HEK293 (cell line): ENCODE measurements at regions not wholly inside any gene's neighbourhood (a gene's known extent, or its start where the extent isn't known, plus 50 kb on each side); places are given as distances from the start of the nearest gene placed in this dataset.

Experiments used
- CTCF ChIA-PET: fragments of 350-600 bp; formaldehyde crosslinking; extraction: SDS; loops from one replicate; lab custom pipeline; 2021; ENCODE audit warnings: antibody characterized with exemption; lab: Yijun Ruan, JAX
- POLR2A ChIA-PET: fragments of 300-600 bp; formaldehyde crosslinking; extraction: SDS; loops from one replicate; lab custom pipeline; 2020; ENCODE audit warnings: antibody characterized with exemption, inconsistent platforms; lab: Yijun Ruan, JAX
- H3K27ac ChIP-seq: fragments of 200-500 bp; sonication (Bioruptor generic); 2 replicates; pipeline ENCODE4 v1.5.1; 2014; ENCODE audit warnings: low read depth, low read length, control low read depth, inconsistent platforms; ENCODE audit errors: extremely low read depth
- H3K36me3 ChIP-seq, 2 experiments: fragments of 200-500 bp in 1 of 2; sonication (Bioruptor generic) in 1 of 2; 1 replicate in 1 of 2; 2 replicates in 1 of 2; pipeline ENCODE4 v1.5.1; 2014 to 2017; ENCODE audit warnings: inconsistent platforms in 2 of 2, low read length in 2 of 2; ENCODE audit not compliant: control insufficient read depth in 2 of 2, insufficient read depth in 1 of 2
- H3K4me1 ChIP-seq: fragments of 200-500 bp; sonication (Bioruptor generic); 2 replicates; pipeline ENCODE4 v1.5.1; 2014; ENCODE audit warnings: mild to moderate bottlenecking, low read length, inconsistent platforms; ENCODE audit not compliant: control insufficient read depth, insufficient read depth
- H3K4me3 ChIP-seq: 2 replicates; pipeline ENCODE4 v1.5.1; 2011; ENCODE audit warnings: low read depth, mild to moderate bottlenecking, control low read depth, low read length, moderate library complexity
- H3K9me3 ChIP-seq: fragments of 200-500 bp; sonication (Bioruptor generic); 2 replicates; pipeline ENCODE4 v1.5.1; 2014; ENCODE audit warnings: low read depth, low read length, inconsistent platforms; ENCODE audit not compliant: control insufficient read depth, insufficient read depth
- ELK4 ChIP-seq: IDR thresholded peaks from 2 replicates; pipeline ENCODE4 v1.6.1; 2011; ENCODE audit warnings: mild to moderate bottlenecking, low read depth, low read length, borderline replicate concordance
- IKZF3 ChIP-seq: fragments of 450-650 bp; IDR thresholded peaks from 2 replicates; pipeline ENCODE4 v1.5.0; 2018; ENCODE audit warnings: missing biosample characterization, mild to moderate bottlenecking, missing genetic modification characterization, moderate library complexity
- KLF9 ChIP-seq: fragments of 450-650 bp; formaldehyde crosslinking; IDR thresholded peaks from 2 replicates; pipeline ENCODE4 v1.5.1; 2016; ENCODE audit warnings: missing biosample characterization, missing genetic modification characterization, low read depth
- MZF1 ChIP-seq: fragments of 450-650 bp; formaldehyde crosslinking; IDR thresholded peaks from 2 replicates; pipeline ENCODE4 v1.5.1; 2017; ENCODE audit warnings: missing biosample characterization, missing genetic modification characterization, borderline replicate concordance
- RBAK ChIP-seq: fragments of 450-650 bp; formaldehyde crosslinking; IDR thresholded peaks from 2 replicates; pipeline ENCODE4 v1.5.1; 2016; ENCODE audit warnings: missing biosample characterization, missing genetic modification characterization
- SP3 ChIP-seq: fragments of 450-650 bp; formaldehyde crosslinking; IDR thresholded peaks from 2 replicates; pipeline ENCODE4 v1.5.1; 2016; ENCODE audit warnings: missing biosample characterization, missing genetic modification characterization
- SP7 ChIP-seq: fragments of 450-650 bp; formaldehyde crosslinking; IDR thresholded peaks from 2 replicates; pipeline ENCODE4 v1.5.1; 2016; ENCODE audit warnings: missing biosample characterization, missing genetic modification characterization
- YY2 ChIP-seq: fragments of 450-650 bp; formaldehyde crosslinking; IDR thresholded peaks from 2 replicates; pipeline ENCODE4 v1.5.1; 2016; ENCODE audit warnings: missing biosample characterization, missing genetic modification characterization
- ZBTB21 ChIP-seq: fragments of 450-650 bp; formaldehyde crosslinking; IDR thresholded peaks from 2 replicates; pipeline ENCODE4 v1.5.1; 2017; ENCODE audit warnings: missing biosample characterization, missing genetic modification characterization
- ZBTB44 ChIP-seq: fragments of 450-650 bp; IDR thresholded peaks from 2 replicates; pipeline ENCODE4 v1.5.1; 2018; ENCODE audit warnings: missing biosample characterization, mild to moderate bottlenecking, missing genetic modification characterization
- ZNF112 ChIP-seq: fragments of 450-650 bp; formaldehyde crosslinking; IDR thresholded peaks from 2 replicates; pipeline ENCODE4 v1.5.0; 2017; ENCODE audit warnings: missing biosample characterization, missing genetic modification characterization
- ZNF138 ChIP-seq: fragments of 450-650 bp; formaldehyde crosslinking; IDR thresholded peaks from 2 replicates; pipeline ENCODE4 v1.5.1; 2016; ENCODE audit warnings: missing biosample characterization, missing genetic modification characterization, borderline replicate concordance
- ZNF140 ChIP-seq: fragments of 450-650 bp; formaldehyde crosslinking; IDR thresholded peaks from 2 replicates; pipeline ENCODE4 v1.5.1; 2016; ENCODE audit warnings: missing biosample characterization, missing genetic modification characterization
- ZNF148 ChIP-seq: fragments of 450-650 bp; formaldehyde crosslinking; IDR thresholded peaks from 2 replicates; pipeline ENCODE4 v1.5.0; 2017; ENCODE audit warnings: missing biosample characterization, missing genetic modification characterization, borderline replicate concordance
- ZNF19 ChIP-seq: fragments of 450-650 bp; formaldehyde crosslinking; IDR thresholded peaks from 2 replicates; pipeline ENCODE4; 2016; ENCODE audit warnings: missing biosample characterization, missing genetic modification characterization, low read depth
- ZNF24 ChIP-seq: fragments of 450-650 bp; formaldehyde crosslinking; IDR thresholded peaks from 2 replicates; pipeline ENCODE4 v1.5.1; 2016; ENCODE audit warnings: missing biosample characterization, missing genetic modification characterization
- ZNF354C ChIP-seq: fragments of 450-650 bp; formaldehyde crosslinking; IDR thresholded peaks from 2 replicates; pipeline ENCODE4 v1.5.1; 2016; ENCODE audit warnings: missing biosample characterization, missing genetic modification characterization, low read depth, borderline replicate concordance
- ZNF37A ChIP-seq: fragments of 450-650 bp; IDR thresholded peaks from 2 replicates; pipeline ENCODE4 v1.5.1; 2018; ENCODE audit warnings: missing biosample characterization, missing genetic modification characterization
- ZNF521 ChIP-seq: fragments of 450-650 bp; formaldehyde crosslinking; IDR thresholded peaks from 2 replicates; pipeline ENCODE4 v1.5.1; 2017; ENCODE audit warnings: missing biosample characterization, mild to moderate bottlenecking, missing genetic modification characterization
- ZNF558 ChIP-seq: fragments of 450-650 bp; formaldehyde crosslinking; IDR thresholded peaks from 2 replicates; pipeline ENCODE4 v1.5.1; 2016; ENCODE audit warnings: missing biosample characterization, missing genetic modification characterization
- ZNF600 ChIP-seq: fragments of 450-650 bp; formaldehyde crosslinking; IDR thresholded peaks from 2 replicates; pipeline ENCODE4 v1.5.1; 2016; ENCODE audit warnings: missing biosample characterization, missing genetic modification characterization
- ZNF629 ChIP-seq: fragments of 450-650 bp; formaldehyde crosslinking; IDR thresholded peaks from 2 replicates; pipeline ENCODE4 v1.5.1; 2017; ENCODE audit warnings: missing biosample characterization, missing genetic modification characterization
- ZNF664 ChIP-seq: fragments of 450-650 bp; formaldehyde crosslinking; IDR thresholded peaks from 2 replicates; pipeline ENCODE4 v1.5.1; 2016; ENCODE audit warnings: missing biosample characterization, missing genetic modification characterization
- ZNF670 ChIP-seq: fragments of 450-650 bp; formaldehyde crosslinking; IDR thresholded peaks from 2 replicates; pipeline ENCODE4 v1.5.1; 2016; ENCODE audit warnings: missing biosample characterization, missing genetic modification characterization, low read depth
- ZNF704 ChIP-seq: fragments of 450-650 bp; formaldehyde crosslinking; IDR thresholded peaks from 2 replicates; pipeline ENCODE4 v1.5.1; 2016; ENCODE audit warnings: missing biosample characterization, missing genetic modification characterization
- ZNF776 ChIP-seq: fragments of 450-650 bp; formaldehyde crosslinking; IDR thresholded peaks from 2 replicates; pipeline ENCODE4 v1.5.0; 2017; ENCODE audit warnings: missing biosample characterization, missing genetic modification characterization, borderline replicate concordance
- ZSCAN23 ChIP-seq: fragments of 450-650 bp; formaldehyde crosslinking; IDR thresholded peaks from 2 replicates; pipeline ENCODE4 v1.5.1; 2016; ENCODE audit warnings: missing biosample characterization, missing genetic modification characterization
- ZSCAN30 ChIP-seq: fragments of 450-650 bp; IDR thresholded peaks from 2 replicates; pipeline ENCODE4 v1.5.1; 2018; ENCODE audit warnings: missing biosample characterization, mild to moderate bottlenecking, missing genetic modification characterization, moderate library complexity

GRCh38 chr6:14038467-14039437 lies 78.8 kb upstream of the CD83 start:
- CTCF ChIA-PET, result interaction anchor here (0.6 to 7.5 kb wide), 13 partner anchors 8 to 260 kb away, joined by 3 to 61 read pairs (median 4); no protein-coding TSS in a partner anchor
- Histone ChIP-seq H3K27ac (no peak overlapping the region), H3K36me3 (no peaks in the 10 kb centered on the region), H3K9me3 (no peaks in the 10 kb centered on the region), H3K4me1 (no peaks in the 10 kb centered on the region)
- no peak for TF ChIP-seq ZNF776 (tag by site-specific recombination)
- TF ChIP-seq ZNF112 (tag by site-specific recombination), result no peak
- no peak for TF ChIP-seq ZBTB21 (tag by site-specific recombination)
- TF ChIP-seq ZNF521 (tag by site-specific recombination), result no peak
- TF ChIP-seq ZSCAN23 (tag by site-specific recombination), result no peak
- TF ChIP-seq ZNF19 (tag by site-specific recombination), result no peak
- TF ChIP-seq YY2 (tag by site-specific recombination), result no peak
- TF ChIP-seq ZNF138 (tag by site-specific recombination), result no peak
- TF ChIP-seq ZSCAN30 (tag by site-specific recombination), result no peak
- TF ChIP-seq SP3 (tag by site-specific recombination), result no peak
- TF ChIP-seq ZNF140 (tag by site-specific recombination), result no peak
- no peak for TF ChIP-seq ZNF37A (tag by site-specific recombination)
- TF ChIP-seq ZNF670, result no peak
- no peak for TF ChIP-seq ZNF558 (tag by site-specific recombination)
- no peak for TF ChIP-seq MZF1 (tag by site-specific recombination)
- TF ChIP-seq ZNF704 (tag by site-specific recombination), result no peak
- TF ChIP-seq, all 188 proteins: peak for 0
- no peak overlapping the region for H3K4me3 ChIP-seq
- POLR2A ChIA-PET, result no interaction called here

GRCh38 chr6:14040042-14040441 lies 77.5 kb upstream of the CD83 start:
- no peaks in the 10 kb centered on the region for H3K9me3 ChIP-seq
- ChIA-PET CTCF (interaction anchor here (0.7 to 7.5 kb wide), 9 partner anchors 8 to 890 kb away, joined by 3 to 61 read pairs (median 4); no protein-coding TSS in a partner anchor), POLR2A (no interaction called here)
- no peak for TF ChIP-seq ZNF600 (tag by site-specific recombination)
- TF ChIP-seq ZNF664 (tag by site-specific recombination), result no peak
- TF ChIP-seq ZNF148, result no peak
- no peak for TF ChIP-seq ZNF354C (tag by site-specific recombination)
- no peak for TF ChIP-seq ZNF629 (tag by site-specific recombination)
- TF ChIP-seq IKZF3 (tag by site-specific recombination), result no peak
- no peak for TF ChIP-seq ZBTB44 (tag by site-specific recombination)
- no peak for TF ChIP-seq ZNF24
- TF ChIP-seq KLF9 (tag by site-specific recombination), result no peak
- TF ChIP-seq ZNF112 (tag by site-specific recombination), result no peak
- no peak for TF ChIP-seq ELK4
- no peak for TF ChIP-seq RBAK
- no peak for TF ChIP-seq SP7 (tag by site-specific recombination)
- no peak overlapping the region for H3K27ac ChIP-seq
- no peaks in the 10 kb centered on the region for H3K4me1 ChIP-seq
- H3K36me3 ChIP-seq, result no peaks in the 10 kb centered on the region
- H3K4me3 ChIP-seq, result no peak overlapping the region
